ENCODE measurements at regions not wholly inside any gene's neighbourhood (a gene's known extent, or its start where the extent isn't known, plus 50 kb on each side); places are given as distances from the start of the nearest gene placed in this dataset.
"Not testable (repeated sequence)": the region's sequence is repeated elsewhere in the genome, so short reads cannot be mapped to it uniquely, and the experiment has no call there.

GRCh38 chr15:95600884-95601283 lies 729.6 kb upstream of the NR2F2 start:
- DNase-seq (ENCODE audit: low read depth in 2 of 2) = no peak

GRCh38 chr15:95601525-95601924 lies 729.0 kb upstream of the NR2F2 start:
- DNase-seq (ENCODE audit: low read depth in 2 of 2) = no peak

- DNase-seq (ENCODE audit: low read depth in 2 of 2) = peak in 1 of 2 experiments; percentile 25
Observed at GRCh38 chr15:95603802-95604201, 726.7 kb upstream of the NR2F2 start.

- DNase-seq (ENCODE audit: low read depth in 2 of 2) = peak; percentile 87 to 91
Observed at GRCh38 chr15:95604634-95605036, 725.9 kb upstream of the NR2F2 start.

GRCh38 chr15:95605098-95605497 lies 725.4 kb upstream of the NR2F2 start:
- DNase-seq (ENCODE audit: low read depth in 2 of 2) = no peak

- DNase-seq (ENCODE audit: low read depth in 2 of 2) = no peak
Observed at GRCh38 chr15:95606551-95606950, 723.9 kb upstream of the NR2F2 start.

- DNase-seq (ENCODE audit: low read depth in 2 of 2) = no peak
Observed at GRCh38 chr15:95608371-95608770, 722.1 kb upstream of the NR2F2 start.

GRCh38 chr15:95609096-95609495 lies 721.4 kb upstream of the NR2F2 start:
- DNase-seq (ENCODE audit: low read depth in 2 of 2) = no peak

GRCh38 chr15:95610945-95611344 lies 719.6 kb upstream of the NR2F2 start:
- no peak for DNase-seq (ENCODE audit: low read depth in 2 of 2)

- DNase-seq (ENCODE audit: low read depth in 2 of 2) = no peak
Observed at GRCh38 chr15:95615436-95615835, 715.1 kb upstream of the NR2F2 start.

GRCh38 chr15:95616306-95616705 lies 714.2 kb upstream of the NR2F2 start:
- DNase-seq (ENCODE audit: low read depth in 2 of 2) = no peak

GRCh38 chr15:95620934-95621579 lies 709.4 kb upstream of the NR2F2 start:
- no peak for DNase-seq (ENCODE audit: low read depth in 2 of 2)

GRCh38 chr15:95622843-95623242 lies 707.7 kb upstream of the NR2F2 start:
- DNase-seq (ENCODE audit: low read depth in 2 of 2) = no peak

- DNase-seq (ENCODE audit: low read depth in 2 of 2) = no peak
Observed at GRCh38 chr15:95624100-95624499, 706.4 kb upstream of the NR2F2 start.

GRCh38 chr15:95624616-95625361 lies 705.7 kb upstream of the NR2F2 start:
- no peak for DNase-seq (ENCODE audit: low read depth in 2 of 2)

GRCh38 chr15:95626501-95627361 lies 703.8 kb upstream of the NR2F2 start:
- no peak for DNase-seq (ENCODE audit: low read depth in 2 of 2)

- no peak for DNase-seq (ENCODE audit: low read depth in 2 of 2)
Observed at GRCh38 chr15:95629503-95630168, 700.9 kb upstream of the NR2F2 start.

GRCh38 chr15:95630683-95631082 lies 699.8 kb upstream of the NR2F2 start:
- DNase-seq (ENCODE audit: low read depth in 2 of 2) = no peak

GRCh38 chr15:95635666-95636065 lies 694.8 kb upstream of the NR2F2 start:
- DNase-seq (ENCODE audit: low read depth in 2 of 2) = no peak

- no peak for DNase-seq (ENCODE audit: low read depth in 2 of 2)
Observed at GRCh38 chr15:95636107-95636506, 694.4 kb upstream of the NR2F2 start.

GRCh38 chr15:95637234-95637633 lies 693.3 kb upstream of the NR2F2 start:
- not testable (repeated sequence) for DNase-seq (ENCODE audit: low read depth in 2 of 2)

GRCh38 chr15:95639208-95639607 lies 691.3 kb upstream of the NR2F2 start:
- no peak for DNase-seq (ENCODE audit: low read depth in 2 of 2)
